ENCODE measurements at regions not wholly inside any gene's neighbourhood (a gene's known extent, or its start where the extent isn't known, plus 50 kb on each side); places are given as distances from the start of the nearest gene placed in this dataset.

GRCh38 chr10:131728286-131729228, 172.3 kb upstream of the PPP2R2D start:
- no peak overlapping the region for H3K4ac ChIP-seq (ENCODE audit: low read depth, low read length)
- H3K79me2 ChIP-seq (ENCODE audit: control insufficient read depth, insufficient read depth, low read length) = no peaks in the 10 kb centered on the region
- no peak overlapping the region for H4K5ac ChIP-seq (ENCODE audit: low read length)

DNA sequence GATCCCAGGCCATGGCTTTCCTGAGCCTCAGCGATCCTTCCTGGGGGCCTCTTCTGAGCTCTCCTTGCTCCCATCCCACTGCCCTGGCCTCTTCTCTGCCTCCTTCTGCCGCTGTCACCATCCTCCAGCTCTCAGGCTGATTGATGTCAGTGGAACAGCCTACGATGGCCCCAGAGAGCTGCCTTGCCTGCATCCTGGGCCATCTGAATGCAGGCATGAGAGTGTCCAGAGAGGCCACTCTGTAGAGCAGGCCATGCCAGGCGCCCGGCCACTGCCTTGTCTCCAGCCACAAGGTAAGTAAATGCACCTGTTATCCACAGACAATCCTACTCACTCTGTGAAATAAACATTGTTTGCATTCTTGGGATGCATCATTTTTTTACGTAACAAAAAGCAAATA, 171.4 kb upstream of the PPP2R2D start:
- Histone ChIP-seq H3K18ac (ENCODE audit: low read length) (no peak overlapping the region), H3K23ac (ENCODE audit: low read length) (no peak overlapping the region), H3K4me2 (ENCODE audit: low read length) (no peak overlapping the region), H3K4me3 (ENCODE audit: low read length) (no peak overlapping the region), H4K5ac (ENCODE audit: low read length) (no peak overlapping the region), H2BK15ac (replicated peaks; ENCODE audit: low read depth) (no peak overlapping the region), H3K36me3 (ENCODE audit: control insufficient read depth, insufficient read depth, low read length) (no peaks in the 10 kb centered on the region), H3K79me1 (ENCODE audit: low read length) (no peaks in the 10 kb centered on the region), H3K4me1 (ENCODE audit: control insufficient read depth, low read depth, low read length) (peaks cover 2% of the 10 kb centered on the region), H3K9ac (ENCODE audit: low read length) (no peak overlapping the region), H3K4ac (ENCODE audit: low read depth, low read length) (no peak overlapping the region), H3K79me2 (ENCODE audit: control insufficient read depth, insufficient read depth, low read length) (no peaks in the 10 kb centered on the region), H2BK5ac (ENCODE audit: low read length) (no peak overlapping the region), H3K56ac (ENCODE audit: low read length) (no peak overlapping the region), H4K8ac (ENCODE audit: low read depth, low read length) (no peak overlapping the region), H2BK120ac (ENCODE audit: low read depth, low read length) (no peak overlapping the region), H2AK5ac (ENCODE audit: low read length) (no peak overlapping the region), H3K27ac (ENCODE audit: low read depth, low read length) (no peak overlapping the region), H3K27me3 (ENCODE audit: insufficient read depth, low read length, poor library complexity) (no peaks in the 10 kb centered on the region)
- no CpG with 5 or more reads among the region's 6 CpGs for WGBS (ENCODE audit: extremely low coverage, insufficient coverage, low lambda C conversion rate)
- DNase-seq = no peak

More at GRCh38 chr10:131728286-131729228, 172.3 kb upstream of the PPP2R2D start:
- Histone ChIP-seq H2BK5ac (ENCODE audit: low read length) (no peak overlapping the region), H2BK120ac (ENCODE audit: low read depth, low read length) (no peak overlapping the region), H3K18ac (ENCODE audit: low read length) (no peak overlapping the region), H2AK5ac (ENCODE audit: low read length) (no peak overlapping the region), H3K56ac (ENCODE audit: low read length) (no peak overlapping the region), H2BK15ac (replicated peaks; ENCODE audit: low read depth) (no peak overlapping the region), H3K4me2 (ENCODE audit: low read length) (no peak overlapping the region), H3K79me1 (ENCODE audit: low read length) (no peaks in the 10 kb centered on the region), H3K4me1 (ENCODE audit: control insufficient read depth, low read depth, low read length) (peaks cover 2% of the 10 kb centered on the region), H3K27ac (ENCODE audit: low read depth, low read length) (no peak overlapping the region), H3K36me3 (ENCODE audit: control insufficient read depth, insufficient read depth, low read length) (no peaks in the 10 kb centered on the region), H3K27me3 (ENCODE audit: insufficient read depth, low read length, poor library complexity) (no peaks in the 10 kb centered on the region), H3K23ac (ENCODE audit: low read length) (no peak overlapping the region), H3K4me3 (ENCODE audit: low read length) (no peak overlapping the region), H4K8ac (ENCODE audit: low read depth, low read length) (no peak overlapping the region), H3K9ac (ENCODE audit: low read length) (no peak overlapping the region)
- no CpG with 5 or more reads among the region's 16 CpGs for WGBS (ENCODE audit: extremely low coverage, insufficient coverage, low lambda C conversion rate)
- DNase-seq = no peak

DNA sequence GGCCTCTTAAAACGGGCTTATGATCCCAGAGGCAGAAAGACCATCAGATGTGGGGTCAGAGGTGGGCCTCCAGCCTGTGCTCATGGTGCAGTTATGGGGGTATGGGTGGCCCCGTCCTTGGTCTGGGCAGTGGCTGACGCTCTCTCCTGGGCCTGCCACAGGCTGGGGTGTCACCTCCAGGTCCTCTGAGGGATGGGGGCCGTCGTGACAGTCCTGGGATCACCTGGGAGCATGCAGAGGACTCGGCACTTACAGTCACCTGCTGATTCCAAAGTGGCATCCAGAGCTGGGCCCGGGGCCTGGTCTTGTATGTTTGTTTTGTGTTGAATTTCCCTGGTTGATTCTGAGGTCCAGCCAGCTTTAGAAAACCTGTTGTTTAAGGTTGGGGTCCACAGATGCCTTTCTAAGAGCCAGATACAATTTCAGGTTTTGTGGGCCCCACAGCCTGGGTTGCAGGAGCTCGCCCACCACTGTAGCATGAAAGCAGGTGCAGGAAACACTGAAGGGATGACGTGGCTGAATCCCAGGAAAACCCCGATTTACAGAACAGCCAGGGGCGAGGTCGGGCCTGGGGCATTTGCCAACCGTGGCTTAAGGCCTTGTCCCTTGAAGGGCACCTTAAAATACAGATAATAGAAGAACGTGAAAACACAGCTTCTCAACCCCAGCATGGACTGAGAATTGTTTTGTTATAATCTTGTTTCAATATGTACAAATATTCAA, 170.7 kb upstream of the PPP2R2D start:
- DNase-seq = no peak
- Histone ChIP-seq H2BK15ac (replicated peaks; ENCODE audit: low read depth) (no peak overlapping the region), H2BK120ac (ENCODE audit: low read depth, low read length) (no peak overlapping the region)

GRCh38 chr10:131730771-131731497, 169.9 kb upstream of the PPP2R2D start:
- H3K56ac ChIP-seq (ENCODE audit: low read length) = no peak overlapping the region
- WGBS (ENCODE audit: extremely low coverage, insufficient coverage, low lambda C conversion rate) = no CpG with 5 or more reads among the region's 18 CpGs

More for the DNA sequence above, 170.7 kb upstream of the PPP2R2D start:
- Histone ChIP-seq H3K18ac (ENCODE audit: low read length) (no peak overlapping the region), H3K79me1 (ENCODE audit: low read length) (no peaks in the 10 kb centered on the region), H3K4me2 (ENCODE audit: low read length) (no peak overlapping the region), H3K56ac (ENCODE audit: low read length) (no peak overlapping the region), H4K8ac (ENCODE audit: low read depth, low read length) (no peak overlapping the region), H3K4me3 (ENCODE audit: low read length) (no peak overlapping the region), H3K23ac (ENCODE audit: low read length) (peak overlapping the region; percentile 45), H4K5ac (ENCODE audit: low read length) (no peak overlapping the region), H3K27me3 (ENCODE audit: insufficient read depth, low read length, poor library complexity) (no peaks in the 10 kb centered on the region), H3K4ac (ENCODE audit: low read depth, low read length) (no peak overlapping the region), H3K9ac (ENCODE audit: low read length) (no peak overlapping the region), H3K79me2 (ENCODE audit: control insufficient read depth, insufficient read depth, low read length) (no peaks in the 10 kb centered on the region), H3K27ac (ENCODE audit: low read depth, low read length) (no peak overlapping the region), H2AK5ac (ENCODE audit: low read length) (no peak overlapping the region), H3K36me3 (ENCODE audit: control insufficient read depth, insufficient read depth, low read length) (no peaks in the 10 kb centered on the region), H2BK5ac (ENCODE audit: low read length) (no peak overlapping the region), H3K4me1 (ENCODE audit: control insufficient read depth, low read depth, low read length) (peaks cover 2% of the 10 kb centered on the region)
- WGBS (ENCODE audit: extremely low coverage, insufficient coverage, low lambda C conversion rate) = no CpG with 5 or more reads among the region's 14 CpGs

DNA sequence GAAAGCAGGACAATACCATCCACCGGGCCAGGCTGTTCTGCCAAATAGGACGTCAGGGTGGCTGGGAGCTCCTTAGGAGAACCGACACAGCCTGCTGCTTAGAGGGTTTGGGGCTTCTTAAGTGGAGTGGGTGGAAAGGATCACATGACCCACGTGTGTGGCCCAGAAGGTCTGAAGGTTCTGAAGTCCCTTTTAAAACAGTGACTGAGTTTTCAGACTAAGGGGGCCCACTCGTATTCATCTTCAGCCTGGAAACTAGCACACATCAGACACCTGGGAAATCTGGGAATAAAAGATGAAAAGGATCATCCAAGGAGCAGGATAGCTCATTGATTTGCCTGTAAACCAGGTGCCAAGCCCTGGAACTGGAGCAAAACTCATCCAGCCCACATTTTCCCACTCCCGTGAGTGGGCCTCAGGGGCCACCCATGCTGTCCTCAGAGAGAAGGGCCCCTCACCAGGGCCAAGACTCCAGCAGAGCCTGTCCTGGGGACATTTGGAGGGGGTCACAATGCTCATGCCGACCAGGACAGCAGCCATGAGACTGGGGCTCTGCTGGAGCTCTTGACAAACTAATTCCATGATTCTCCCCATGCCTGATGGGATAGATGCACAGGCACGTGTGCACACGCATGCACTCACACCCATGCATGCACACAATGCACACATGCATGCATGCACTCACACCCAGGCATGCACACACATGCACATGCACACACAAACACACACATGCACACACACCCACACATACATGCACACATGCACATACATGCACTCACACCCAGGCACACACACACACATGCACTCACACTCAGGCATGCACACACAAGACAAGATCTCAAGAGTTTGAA, 168.8 kb upstream of the PPP2R2D start:
- no peaks in the 10 kb centered on the region for H3K4me1 ChIP-seq (ENCODE audit: control insufficient read depth, low read depth, low read length)
- H3K79me1 ChIP-seq (ENCODE audit: low read length) = no peaks in the 10 kb centered on the region
- no peak overlapping the region for H3K27ac ChIP-seq (ENCODE audit: low read depth, low read length)
- no peak overlapping the region for H2BK120ac ChIP-seq (ENCODE audit: low read depth, low read length)
- H4K5ac ChIP-seq (ENCODE audit: low read length) = no peak overlapping the region
- no peak overlapping the region for H2BK15ac ChIP-seq (replicated peaks; ENCODE audit: low read depth)
- H3K79me2 ChIP-seq (ENCODE audit: control insufficient read depth, insufficient read depth, low read length) = no peaks in the 10 kb centered on the region
- no peak overlapping the region for H3K4me3 ChIP-seq (ENCODE audit: low read length)
- H3K4me2 ChIP-seq (ENCODE audit: low read length) = no peak overlapping the region
- H3K23ac ChIP-seq (ENCODE audit: low read length) = no peak overlapping the region
- no peak overlapping the region for H4K8ac ChIP-seq (ENCODE audit: low read depth, low read length)
- no peak overlapping the region for H3K9ac ChIP-seq (ENCODE audit: low read length)
- H2AK5ac ChIP-seq (ENCODE audit: low read length) = no peak overlapping the region
- no peak for DNase-seq
- no peaks in the 10 kb centered on the region for H3K27me3 ChIP-seq (ENCODE audit: insufficient read depth, low read length, poor library complexity)
- H2BK5ac ChIP-seq (ENCODE audit: low read length) = no peak overlapping the region
- H3K18ac ChIP-seq (ENCODE audit: low read length) = no peak overlapping the region
- H3K4ac ChIP-seq (ENCODE audit: low read depth, low read length) = no peak overlapping the region
- H3K36me3 ChIP-seq (ENCODE audit: control insufficient read depth, insufficient read depth, low read length) = no peaks in the 10 kb centered on the region
- no peak overlapping the region for H3K56ac ChIP-seq (ENCODE audit: low read length)
- no CpG with 5 or more reads among the region's 9 CpGs for WGBS (ENCODE audit: extremely low coverage, insufficient coverage, low lambda C conversion rate)

More at GRCh38 chr10:131730771-131731497, 169.9 kb upstream of the PPP2R2D start:
- no peaks in the 10 kb centered on the region for H3K79me1 ChIP-seq (ENCODE audit: low read length)
- no peak overlapping the region for H3K4me3 ChIP-seq (ENCODE audit: low read length)
- no peak overlapping the region for H2BK120ac ChIP-seq (ENCODE audit: low read depth, low read length)
- no peak overlapping the region for H4K5ac ChIP-seq (ENCODE audit: low read length)
- no peak overlapping the region for H3K23ac ChIP-seq (ENCODE audit: low read length)
- no peak overlapping the region for H3K9ac ChIP-seq (ENCODE audit: low read length)
- no peak overlapping the region for H2BK15ac ChIP-seq (replicated peaks; ENCODE audit: low read depth)
- H3K18ac ChIP-seq (ENCODE audit: low read length) = no peak overlapping the region
- no peaks in the 10 kb centered on the region for H3K27me3 ChIP-seq (ENCODE audit: insufficient read depth, low read length, poor library complexity)
- no peak overlapping the region for H3K4ac ChIP-seq (ENCODE audit: low read depth, low read length)
- no peak overlapping the region for H3K4me2 ChIP-seq (ENCODE audit: low read length)
- no peak overlapping the region for H2AK5ac ChIP-seq (ENCODE audit: low read length)
- H4K8ac ChIP-seq (ENCODE audit: low read depth, low read length) = no peak overlapping the region
- peaks cover 2% of the 10 kb centered on the region for H3K4me1 ChIP-seq (ENCODE audit: control insufficient read depth, low read depth, low read length)
- no peaks in the 10 kb centered on the region for H3K36me3 ChIP-seq (ENCODE audit: control insufficient read depth, insufficient read depth, low read length)
- no peak for DNase-seq
- no peak overlapping the region for H3K27ac ChIP-seq (ENCODE audit: low read depth, low read length)
- H2BK5ac ChIP-seq (ENCODE audit: low read length) = no peak overlapping the region
- no peaks in the 10 kb centered on the region for H3K79me2 ChIP-seq (ENCODE audit: control insufficient read depth, insufficient read depth, low read length)
